22Rv1 (cell line): ENCODE measurements at regions not wholly inside any gene's neighbourhood (a gene's known extent, or its start where the extent isn't known, plus 50 kb on each side); places are given as distances from the start of the nearest gene placed in this dataset.

ENCODE experiments used
- CTCF ChIP-seq: fragments of 450-650 bp; IDR thresholded peaks from 2 replicates; pipeline ENCODE4 v1.5.1; 2017; ENCODE audit warnings: mild to moderate bottlenecking
- ZFX ChIP-seq: fragments of 450-650 bp; IDR thresholded peaks from 2 replicates; pipeline ENCODE4 v1.6.1; 2017; ENCODE audit warnings: antibody characterized with exemption, borderline replicate concordance

- TF ChIP-seq CTCF (no peak), ZFX (no peak)
Measured at GRCh38 chr5:106827061-106827460, 843.7 kb downstream of the EFNA5 start.
